Tibial artery (tissue), 4 donors: ENCODE measurements at regions not wholly inside any gene's neighbourhood (a gene's known extent, or its start where the extent isn't known, plus 50 kb on each side); places are given as distances from the start of the nearest gene placed in this dataset.

Source experiments
- DNase-seq, 2 donors: peaks; one replicate each; pipeline ENCODE4 v3.0.0-alpha.2; 2019
- H3K27ac ChIP-seq, 2 donors: fragments of 200-600 bp; sonication (generic) in 1 of 2; 1 replicate in 1 of 2; 2 replicates in 1 of 2; pipeline ENCODE4 v1.5.1; 2018 to 2019; ENCODE audit warnings: mild to moderate bottlenecking in 1 of 2
- H3K27me3 ChIP-seq, 2 donors: fragments of 200-600 bp; sonication (generic) in 1 of 2; one replicate each; pipeline versions ENCODE4 v1.5.1 to v1.6.0; 2016 to 2019
- H3K36me3 ChIP-seq, 3 donors: fragments of 200-600 bp; sonication (generic) in 2 of 3; one replicate each; pipeline ENCODE4 v1.5.1; 2016 to 2019; ENCODE audit warnings: mild to moderate bottlenecking in 2 of 3
- H3K4me1 ChIP-seq, 4 donors: fragments of 200-600 bp; sonication (generic) in 2 of 4; 1 replicate in 3 of 4; 2 replicates in 1 of 4; pipeline ENCODE4 v1.5.1; 2016 to 2019
- H3K4me3 ChIP-seq, 2 donors: fragments of 200-600 bp; sonication (generic) in 1 of 2; 1 replicate in 1 of 2; 2 replicates in 1 of 2; pipeline ENCODE4 v1.5.1; 2018 to 2019; ENCODE audit warnings: mild to moderate bottlenecking in 2 of 2
- H3K9me3 ChIP-seq, 3 donors: fragments of 200-600 bp; sonication (generic) in 1 of 3; one replicate each; pipeline ENCODE4 v1.5.1; 2016 to 2019
- intact Hi-C: fragments of 100-400 bp; cut with DNase I; formaldehyde crosslinking; loops from one replicate; pipeline ENCODE4 v1.15.0; 2023; ENCODE audit warnings: low total_unique reads
- TF ChIP-seq, protein P1 (sequence below), 2 experiments: fragments of 200-600 bp in 1 of 2; fragments of 450-650 bp in 1 of 2; IDR thresholded peaks; one replicate each; pipeline ENCODE4 v1.5.1; 2017 to 2019; ENCODE audit warnings: antibody characterized with exemption in 2 of 2, mild to moderate bottlenecking in 1 of 2, moderate library complexity in 1 of 2

DNA sequence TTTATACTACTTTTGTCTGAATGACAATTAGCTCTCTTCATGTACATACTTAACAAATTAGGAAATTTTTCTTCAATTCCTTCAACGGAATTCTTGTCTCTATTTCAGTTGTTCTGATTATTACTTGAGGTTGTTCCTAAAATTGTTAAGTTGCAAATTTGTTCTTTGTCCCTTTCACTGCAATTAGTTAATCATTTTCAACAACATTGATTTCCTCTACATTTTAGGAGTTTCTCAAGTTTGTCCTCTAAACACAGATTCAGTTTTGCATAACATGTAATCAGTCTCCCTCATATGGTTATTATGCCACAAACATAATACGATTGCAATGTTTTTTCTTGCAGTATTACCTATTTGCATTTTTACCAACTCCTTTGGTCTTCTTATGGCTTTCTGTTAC is 283.5 kb downstream of the SV2B start:
- Histone ChIP-seq H3K4me1 (no peaks in the 10 kb centered on the region), H3K36me3 (no peaks in the 10 kb centered on the region), H3K27ac (no peak overlapping the region), H3K9me3 (no peaks in the 10 kb centered on the region), H3K4me3 (no peak overlapping the region), H3K27me3 (no peaks in the 10 kb centered on the region)
- TF ChIP-seq, protein P1, sequence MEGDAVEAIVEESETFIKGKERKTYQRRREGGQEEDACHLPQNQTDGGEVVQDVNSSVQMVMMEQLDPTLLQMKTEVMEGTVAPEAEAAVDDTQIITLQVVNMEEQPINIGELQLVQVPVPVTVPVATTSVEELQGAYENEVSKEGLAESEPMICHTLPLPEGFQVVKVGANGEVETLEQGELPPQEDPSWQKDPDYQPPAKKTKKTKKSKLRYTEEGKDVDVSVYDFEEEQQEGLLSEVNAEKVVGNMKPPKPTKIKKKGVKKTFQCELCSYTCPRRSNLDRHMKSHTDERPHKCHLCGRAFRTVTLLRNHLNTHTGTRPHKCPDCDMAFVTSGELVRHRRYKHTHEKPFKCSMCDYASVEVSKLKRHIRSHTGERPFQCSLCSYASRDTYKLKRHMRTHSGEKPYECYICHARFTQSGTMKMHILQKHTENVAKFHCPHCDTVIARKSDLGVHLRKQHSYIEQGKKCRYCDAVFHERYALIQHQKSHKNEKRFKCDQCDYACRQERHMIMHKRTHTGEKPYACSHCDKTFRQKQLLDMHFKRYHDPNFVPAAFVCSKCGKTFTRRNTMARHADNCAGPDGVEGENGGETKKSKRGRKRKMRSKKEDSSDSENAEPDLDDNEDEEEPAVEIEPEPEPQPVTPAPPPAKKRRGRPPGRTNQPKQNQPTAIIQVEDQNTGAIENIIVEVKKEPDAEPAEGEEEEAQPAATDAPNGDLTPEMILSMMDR (IDR thresholded peaks at IDR 0.05) = no peak
- intact Hi-C loops = no loop called here
- DNase-seq = no peak

DNA sequence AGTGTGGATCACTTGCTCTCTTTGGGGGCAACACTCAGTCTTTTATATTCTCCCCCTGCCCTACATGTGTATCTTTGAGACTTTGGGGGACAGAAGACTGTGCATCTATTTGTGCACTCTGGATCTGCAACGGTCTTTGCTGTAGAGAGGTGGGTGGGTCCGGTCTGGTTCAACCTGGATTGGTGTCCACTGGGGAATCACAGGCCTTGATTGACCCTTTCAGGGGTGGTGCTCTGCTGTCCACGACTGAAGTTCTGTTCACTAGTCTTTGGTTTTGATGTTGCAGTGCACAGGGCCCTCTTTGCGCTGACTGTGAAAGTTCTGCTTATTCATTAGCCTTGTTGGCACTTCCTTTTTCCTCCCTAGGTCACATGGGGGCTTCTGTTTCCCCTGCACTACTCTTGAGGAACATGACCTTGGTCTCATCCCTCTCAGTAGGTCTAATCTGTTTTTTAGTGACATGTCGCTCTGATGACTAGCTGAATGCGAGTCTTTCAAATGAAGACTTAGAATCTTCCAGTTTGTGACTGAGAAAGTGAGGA is 284.2 kb downstream of the SV2B start:
- no peak for DNase-seq
- H3K27me3 ChIP-seq = no peaks in the 10 kb centered on the region
- intact Hi-C loops = no loop called here
- TF ChIP-seq, protein P1 (IDR thresholded peaks at IDR 0.05) = no peak
- no peak overlapping the region for H3K4me3 ChIP-seq
- no peak overlapping the region for H3K27ac ChIP-seq
- H3K4me1 ChIP-seq = no peaks in the 10 kb centered on the region
- no peaks in the 10 kb centered on the region for H3K36me3 ChIP-seq
- no peaks in the 10 kb centered on the region for H3K9me3 ChIP-seq

DNA sequence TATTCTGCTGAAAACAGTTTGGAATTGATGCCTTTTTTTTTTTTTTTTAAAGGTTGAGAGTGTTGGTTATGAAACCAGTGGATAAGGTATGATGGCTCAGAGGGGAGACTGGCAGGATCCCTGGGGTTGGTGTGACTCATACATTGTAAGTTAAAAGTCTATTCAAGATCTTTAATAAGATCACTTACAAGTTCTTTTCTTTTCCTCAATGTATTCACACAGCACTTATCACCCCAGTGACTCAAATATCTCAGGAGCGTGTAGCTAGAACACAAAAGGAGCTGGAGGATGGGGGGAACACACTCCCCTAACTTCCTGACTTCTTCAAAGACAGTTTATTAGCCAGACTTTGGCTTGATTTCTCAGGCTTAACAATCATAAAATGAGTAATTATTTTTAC is 285.3 kb downstream of the SV2B start:
- Histone ChIP-seq H3K4me1 (no peaks in the 10 kb centered on the region), H3K27me3 (no peaks in the 10 kb centered on the region), H3K36me3 (no peaks in the 10 kb centered on the region), H3K9me3 (no peaks in the 10 kb centered on the region), H3K4me3 (no peak overlapping the region), H3K27ac (no peak overlapping the region)
- intact Hi-C loops = no loop called here
- DNase-seq = no peak
- TF ChIP-seq, protein P1 (IDR thresholded peaks at IDR 0.05) = no peak

DNA sequence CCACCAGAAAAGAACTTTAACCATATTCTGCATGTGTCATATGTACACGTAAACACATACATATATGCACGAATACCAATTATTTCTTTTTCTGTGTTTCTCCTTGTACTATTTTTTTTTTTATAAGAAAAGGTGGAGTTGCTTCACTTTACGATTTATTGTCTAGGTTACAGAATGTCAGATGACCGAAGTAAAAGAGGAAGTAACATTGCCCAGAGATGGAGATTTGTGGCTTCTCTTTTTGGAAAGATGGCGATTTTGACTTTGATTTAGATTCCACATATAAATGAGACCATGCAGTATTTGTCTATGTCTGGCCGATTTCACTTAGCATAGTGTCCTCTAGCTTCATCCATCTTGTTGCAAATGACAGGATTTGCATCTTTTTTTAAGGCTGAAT is 293.1 kb downstream of the SV2B start:
- H3K36me3 ChIP-seq = no peaks in the 10 kb centered on the region
- intact Hi-C loops = no loop called here
- H3K27ac ChIP-seq = no peak overlapping the region
- no peaks in the 10 kb centered on the region for H3K4me1 ChIP-seq
- TF ChIP-seq, protein P1 (IDR thresholded peaks at IDR 0.05) = no peak
- H3K27me3 ChIP-seq = no peaks in the 10 kb centered on the region
- H3K9me3 ChIP-seq = peaks cover 0 to 3% (median 0%) of the 10 kb centered on the region in 3 donors
- no peak for DNase-seq
- H3K4me3 ChIP-seq = no peak overlapping the region

DNA sequence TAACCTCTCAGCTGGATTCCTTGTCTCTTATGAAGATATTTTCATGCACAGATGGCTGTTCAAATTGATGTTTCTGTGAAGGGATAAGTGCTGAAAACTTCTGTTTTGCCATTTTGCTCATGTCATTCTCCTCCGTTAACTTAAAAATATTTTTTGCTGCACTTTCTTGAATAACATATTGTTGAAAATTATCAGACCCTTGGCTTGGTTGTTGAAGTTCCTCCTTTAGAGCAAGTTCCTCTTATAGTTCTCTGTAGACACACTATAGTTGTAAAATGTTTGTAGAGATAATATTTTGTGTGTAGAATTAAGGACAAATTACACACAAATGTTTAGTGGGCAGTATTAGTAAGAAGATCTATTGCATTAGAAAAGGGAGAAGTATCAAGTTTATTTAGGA is 300.4 kb downstream of the SV2B start:
- TF ChIP-seq, protein P1 (IDR thresholded peaks at IDR 0.05) = no peak
- no peak for DNase-seq
- intact Hi-C loops = no loop called here
- peaks cover 0 to 4% (median 0%) of the 10 kb centered on the region in 3 donors for H3K9me3 ChIP-seq
- H3K4me1 ChIP-seq = no peaks in the 10 kb centered on the region
- H3K36me3 ChIP-seq = no peaks in the 10 kb centered on the region
- H3K27me3 ChIP-seq = no peaks in the 10 kb centered on the region
- H3K4me3 ChIP-seq = no peak overlapping the region
- H3K27ac ChIP-seq = no peak overlapping the region
